Muscle layer of duodenum (tissue), 2 donors: ENCODE measurements at regions not wholly inside any gene's neighbourhood (a gene's known extent, or its start where the extent isn't known, plus 50 kb on each side); places are given as distances from the start of the nearest gene placed in this dataset.
"Not testable (repeated sequence)": the region's sequence is repeated elsewhere in the genome, so short reads cannot be mapped to it uniquely, and the experiment has no call there.

Source experiments
- H3K27ac ChIP-seq: one replicate; pipeline ENCODE4 v1.7.0; 2013; ENCODE audit warnings: mild to moderate bottlenecking, low read length
- H3K27me3 ChIP-seq: one replicate; pipeline ENCODE4 v1.7.0; 2013; ENCODE audit warnings: low read depth, mild to moderate bottlenecking, control low read depth, low read length
- H3K36me3 ChIP-seq, 2 donors: one replicate each; pipeline ENCODE4 v1.7.0; 2013; ENCODE audit warnings: low read length in 2 of 2, control low read depth in 1 of 2, mild to moderate bottlenecking in 1 of 2; ENCODE audit not compliant: insufficient read depth in 2 of 2, control insufficient read depth in 1 of 2
- H3K4me1 ChIP-seq, 2 donors: one replicate each; pipeline ENCODE4 v1.7.0; 2013; ENCODE audit warnings: low read length in 2 of 2, mild to moderate bottlenecking in 2 of 2, control low read depth in 1 of 2, moderate library complexity in 1 of 2; ENCODE audit not compliant: insufficient read depth in 2 of 2, control insufficient read depth in 1 of 2
- H3K4me3 ChIP-seq, 2 donors: one replicate each; pipeline ENCODE4 v1.7.0; 2013; ENCODE audit warnings: low read length in 2 of 2, low read depth in 1 of 2, mild to moderate bottlenecking in 1 of 2
- H3K9me3 ChIP-seq, 2 donors: one replicate each; pipeline ENCODE4 v1.7.0; 2013; ENCODE audit warnings: low read length in 2 of 2, control low read depth in 1 of 2, mild to moderate bottlenecking in 1 of 2; ENCODE audit not compliant: control insufficient read depth in 1 of 2
- donor health status: healthy.

- H3K4me3 ChIP-seq = no peak overlapping the region
- no peaks in the 10 kb centered on the region for H3K36me3 ChIP-seq
- no peak overlapping the region for H3K27ac ChIP-seq
- H3K27me3 ChIP-seq = no peaks in the 10 kb centered on the region
- H3K4me1 ChIP-seq = peaks cover 0 to 7% of the 10 kb centered on the region in 2 donors
- peaks cover 0 to under 1% of the 10 kb centered on the region in 2 donors for H3K9me3 ChIP-seq
Observed at GRCh38 chrX:68980906-68981616, 152.2 kb downstream of the EFNB1 start.

- Histone ChIP-seq H3K27me3 (no peaks in the 10 kb centered on the region), H3K9me3 (peaks cover 0 to 2% of the 10 kb centered on the region in 2 donors), H3K36me3 (no peaks in the 10 kb centered on the region), H3K4me3 (no peak overlapping the region), H3K27ac (no peak overlapping the region), H3K4me1 (peaks cover 0 to 7% of the 10 kb centered on the region in 2 donors)
Observed at GRCh38 chrX:68978655-68979054, 149.8 kb downstream of the EFNB1 start.

GRCh38 chrX:68978255-68978654, 149.4 kb downstream of the EFNB1 start:
- Histone ChIP-seq H3K4me1 (peaks cover 0 to 7% of the 10 kb centered on the region in 2 donors), H3K4me3 (no peak overlapping the region), H3K27ac (no peak overlapping the region), H3K27me3 (no peaks in the 10 kb centered on the region), H3K9me3 (peaks cover 0 to 2% of the 10 kb centered on the region in 2 donors), H3K36me3 (no peaks in the 10 kb centered on the region)

- Histone ChIP-seq H3K4me3 (no peak overlapping the region), H3K4me1 (no peaks in the 10 kb centered on the region), H3K27me3 (no peaks in the 10 kb centered on the region), H3K36me3 (no peaks in the 10 kb centered on the region), H3K27ac (no peak overlapping the region), H3K9me3 (no peaks in the 10 kb centered on the region)
Observed at GRCh38 chrX:68953331-68953730, 124.5 kb downstream of the EFNB1 start.

- H3K4me3 ChIP-seq, H3K36me3 ChIP-seq, H3K9me3 ChIP-seq, H3K27me3 ChIP-seq, H3K27ac ChIP-seq, H3K4me1 ChIP-seq: not testable (repeated sequence)
Observed at GRCh38 chrX:68951942-68952619, 123.3 kb downstream of the EFNB1 start.

- H3K4me3 ChIP-seq = no peak overlapping the region
- H3K9me3 ChIP-seq = no peaks in the 10 kb centered on the region
- H3K4me1 ChIP-seq = no peaks in the 10 kb centered on the region
- H3K27me3 ChIP-seq = no peaks in the 10 kb centered on the region
- H3K36me3 ChIP-seq = no peaks in the 10 kb centered on the region
- no peak overlapping the region for H3K27ac ChIP-seq
Observed at GRCh38 chrX:68950937-68951336, 122.1 kb downstream of the EFNB1 start.

- Histone ChIP-seq H3K27me3 (no peaks in the 10 kb centered on the region), H3K4me3 (no peak overlapping the region)
Observed at GRCh38 chrX:68947882-68948605, 119.2 kb downstream of the EFNB1 start.

GRCh38 chrX:68945603-68946228, 116.9 kb downstream of the EFNB1 start:
- Histone ChIP-seq H3K9me3 (no peaks in the 10 kb centered on the region), H3K36me3 (no peaks in the 10 kb centered on the region), H3K27me3 (no peaks in the 10 kb centered on the region), H3K4me1 (peaks cover 0 to 4% of the 10 kb centered on the region in 2 donors), H3K4me3 (no peak overlapping the region), H3K27ac (no peak overlapping the region)

More at GRCh38 chrX:68947882-68948605, 119.2 kb downstream of the EFNB1 start:
- Histone ChIP-seq H3K4me1 (no peaks in the 10 kb centered on the region), H3K27ac (no peak overlapping the region), H3K36me3 (no peaks in the 10 kb centered on the region), H3K9me3 (no peaks in the 10 kb centered on the region)

GRCh38 chrX:68945081-68945602, 116.3 kb downstream of the EFNB1 start:
- H3K4me1 ChIP-seq = peaks cover 0 to 4% of the 10 kb centered on the region in 2 donors
- H3K27me3 ChIP-seq = no peaks in the 10 kb centered on the region
- no peak overlapping the region for H3K27ac ChIP-seq
- no peaks in the 10 kb centered on the region for H3K9me3 ChIP-seq
- H3K36me3 ChIP-seq = no peaks in the 10 kb centered on the region
- no peak overlapping the region for H3K4me3 ChIP-seq

- peaks cover 0 to 4% of the 10 kb centered on the region in 2 donors for H3K4me1 ChIP-seq
- H3K27ac ChIP-seq = no peak overlapping the region
- no peaks in the 10 kb centered on the region for H3K36me3 ChIP-seq
- no peak overlapping the region for H3K4me3 ChIP-seq
- H3K9me3 ChIP-seq = no peaks in the 10 kb centered on the region
- H3K27me3 ChIP-seq = no peaks in the 10 kb centered on the region
Observed at GRCh38 chrX:68944211-68944610, 115.4 kb downstream of the EFNB1 start.

GRCh38 chrX:68942840-68943239, 114.0 kb downstream of the EFNB1 start:
- Histone ChIP-seq H3K4me1 (peaks cover 0 to 4% of the 10 kb centered on the region in 2 donors), H3K36me3 (no peaks in the 10 kb centered on the region), H3K9me3 (no peaks in the 10 kb centered on the region), H3K27me3 (no peaks in the 10 kb centered on the region), H3K27ac (no peak overlapping the region), H3K4me3 (no peak overlapping the region)
